Loucy (cell line): ENCODE measurements at regions not wholly inside any gene's neighbourhood (a gene's known extent, or its start where the extent isn't known, plus 50 kb on each side); places are given as distances from the start of the nearest gene placed in this dataset.

Experiments used
- H2AFZ ChIP-seq: fragments of 200-600 bp; sonication (generic); 2 replicates; pipeline ENCODE4 v1.6.0; 2016; ENCODE audit warnings: antibody characterized with exemption, mild to moderate bottlenecking, low read length, moderate library complexity
- H3F3A ChIP-seq: fragments of 200-600 bp; 2 replicates; pipeline ENCODE4 v1.6.0; 2016; ENCODE audit warnings: antibody characterized with exemption, low read depth, mild to moderate bottlenecking
- H3K27me3 ChIP-seq: fragments of 200-600 bp; sonication (generic); 2 replicates; pipeline ENCODE4 v1.6.1; 2014; ENCODE audit warnings: low read length, mild to moderate bottlenecking; ENCODE audit not compliant: insufficient read depth, poor library complexity, severe bottlenecking
- H3K36me3 ChIP-seq: fragments of 200-600 bp; sonication (generic); 2 replicates; pipeline ENCODE4 v1.6.1; 2016; ENCODE audit warnings: low read length; ENCODE audit not compliant: insufficient read depth
- H3K4me1 ChIP-seq: fragments of 200-600 bp; sonication (generic); 2 replicates; pipeline ENCODE4 v1.5.1; 2014; ENCODE audit warnings: low read length, mild to moderate bottlenecking; ENCODE audit not compliant: insufficient read depth, poor library complexity, severe bottlenecking
- H3K4me2 ChIP-seq: fragments of 200-600 bp; sonication (generic); 2 replicates; pipeline ENCODE4 v1.6.0; 2014; ENCODE audit warnings: antibody characterized with exemption, low read length, low read depth, mild to moderate bottlenecking; ENCODE audit not compliant: poor library complexity, severe bottlenecking
- H3K4me3 ChIP-seq: fragments of 200-600 bp; sonication (generic); 2 replicates; pipeline ENCODE4 v1.5.1; 2014; ENCODE audit warnings: low read length, mild to moderate bottlenecking, mixed read lengths; ENCODE audit not compliant: poor library complexity, severe bottlenecking
- H3K79me2 ChIP-seq: fragments of 200-600 bp; sonication (generic); 2 replicates; pipeline ENCODE4 v1.6.1; 2014; ENCODE audit warnings: low read length; ENCODE audit not compliant: insufficient read depth
- H3K9ac ChIP-seq: fragments of 200-600 bp; sonication (generic); 2 replicates; pipeline ENCODE4 v1.6.0; 2014; ENCODE audit warnings: mild to moderate bottlenecking, low read depth, low read length, moderate library complexity; ENCODE audit not compliant: poor library complexity, severe bottlenecking
- H3K9me2 ChIP-seq: fragments of 200-600 bp; sonication (generic); replicated peaks from 2 replicates; pipeline ENCODE4 v1.6.1; 2016; ENCODE audit warnings: low read depth, low read length, mixed read lengths
- H3K9me3 ChIP-seq: fragments of 200-600 bp; sonication (generic); 2 replicates; pipeline ENCODE4 v1.6.1; 2014; ENCODE audit warnings: mild to moderate bottlenecking, antibody characterized with exemption, low read length, low read depth; ENCODE audit not compliant: insufficient read depth
- H4K20me1 ChIP-seq: fragments of 200-600 bp; sonication (generic); 2 replicates; pipeline ENCODE4 v1.6.0; 2014; ENCODE audit warnings: antibody characterized with exemption, low read length, mild to moderate bottlenecking; ENCODE audit not compliant: insufficient read depth, poor library complexity, severe bottlenecking
- EZH2phosphoT487 ChIP-seq: fragments of 200-600 bp; IDR thresholded peaks from 2 replicates; pipeline ENCODE4 v1.6.1; 2018; ENCODE audit warnings: antibody characterized with exemption, mild to moderate bottlenecking, moderate library complexity, borderline replicate concordance
- TF ChIP-seq, protein P1 (sequence below): fragments of 200-600 bp; sonication (generic); conservative IDR thresholded peaks from 2 replicates; pipeline ENCODE4 v1.5.1; 2014; ENCODE audit warnings: mild to moderate bottlenecking, antibody characterized with exemption, low read length

DNA sequence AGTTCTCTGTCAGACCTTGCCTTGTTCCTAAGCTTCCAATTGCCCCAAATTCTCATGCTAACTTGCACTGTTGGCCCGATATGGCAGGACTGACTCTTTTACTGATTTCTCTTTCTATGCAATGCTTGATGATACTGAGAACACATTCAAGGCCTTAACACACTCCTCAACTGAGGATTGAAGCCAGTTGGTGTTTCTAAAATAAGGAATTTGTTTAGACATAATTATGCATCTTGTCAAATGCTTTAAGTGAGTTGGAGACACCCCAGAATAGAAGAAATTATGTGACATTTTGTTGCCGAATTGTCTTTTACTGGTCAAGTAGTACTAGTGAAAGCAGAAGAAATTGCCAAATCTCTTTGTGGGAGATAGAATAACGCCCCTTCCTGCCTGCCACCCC is 60.0 kb upstream of the THSD7B start:
- Histone ChIP-seq H3K9ac (no peak overlapping the region), H3K27me3 (no peaks in the 10 kb centered on the region), H3K79me2 (no peaks in the 10 kb centered on the region), H4K20me1 (no peaks in the 10 kb centered on the region), H3K36me3 (no peaks in the 10 kb centered on the region), H3K4me2 (no peak overlapping the region), H3K4me1 (no peaks in the 10 kb centered on the region), H3K9me3 (no peaks in the 10 kb centered on the region), H3K9me2 (no peaks in the 10 kb centered on the region), H3K4me3 (no peak overlapping the region), H2AFZ (no peak overlapping the region), H3F3A (no peaks in the 10 kb centered on the region)
- TF ChIP-seq, protein P1, sequence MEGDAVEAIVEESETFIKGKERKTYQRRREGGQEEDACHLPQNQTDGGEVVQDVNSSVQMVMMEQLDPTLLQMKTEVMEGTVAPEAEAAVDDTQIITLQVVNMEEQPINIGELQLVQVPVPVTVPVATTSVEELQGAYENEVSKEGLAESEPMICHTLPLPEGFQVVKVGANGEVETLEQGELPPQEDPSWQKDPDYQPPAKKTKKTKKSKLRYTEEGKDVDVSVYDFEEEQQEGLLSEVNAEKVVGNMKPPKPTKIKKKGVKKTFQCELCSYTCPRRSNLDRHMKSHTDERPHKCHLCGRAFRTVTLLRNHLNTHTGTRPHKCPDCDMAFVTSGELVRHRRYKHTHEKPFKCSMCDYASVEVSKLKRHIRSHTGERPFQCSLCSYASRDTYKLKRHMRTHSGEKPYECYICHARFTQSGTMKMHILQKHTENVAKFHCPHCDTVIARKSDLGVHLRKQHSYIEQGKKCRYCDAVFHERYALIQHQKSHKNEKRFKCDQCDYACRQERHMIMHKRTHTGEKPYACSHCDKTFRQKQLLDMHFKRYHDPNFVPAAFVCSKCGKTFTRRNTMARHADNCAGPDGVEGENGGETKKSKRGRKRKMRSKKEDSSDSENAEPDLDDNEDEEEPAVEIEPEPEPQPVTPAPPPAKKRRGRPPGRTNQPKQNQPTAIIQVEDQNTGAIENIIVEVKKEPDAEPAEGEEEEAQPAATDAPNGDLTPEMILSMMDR, result no peak
- no peak for TF ChIP-seq EZH2phosphoT487

DNA sequence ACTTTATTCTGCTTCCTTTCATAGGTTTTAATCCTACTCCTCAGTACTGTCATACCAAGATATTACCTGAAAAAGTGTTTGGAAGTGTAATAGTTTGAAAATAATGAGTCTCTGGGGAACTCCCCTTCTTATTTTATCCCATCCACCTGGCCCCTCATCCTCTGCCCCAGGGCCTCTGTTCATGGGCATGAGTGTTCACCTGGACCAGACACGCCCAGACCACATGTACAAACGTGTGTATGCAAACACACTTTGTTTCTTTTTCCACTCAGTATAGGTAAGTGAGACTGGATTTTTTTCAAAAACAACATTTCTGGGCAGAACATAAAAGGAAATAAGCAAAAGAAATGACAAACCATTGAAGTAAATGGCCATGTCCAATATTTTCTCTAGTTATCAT is 62.1 kb upstream of the THSD7B start:
- H3K4me1 ChIP-seq, result no peaks in the 10 kb centered on the region
- TF ChIP-seq, protein P1, result no peak
- no peak for TF ChIP-seq EZH2phosphoT487
- no peaks in the 10 kb centered on the region for H3K9me2 ChIP-seq

DNA sequence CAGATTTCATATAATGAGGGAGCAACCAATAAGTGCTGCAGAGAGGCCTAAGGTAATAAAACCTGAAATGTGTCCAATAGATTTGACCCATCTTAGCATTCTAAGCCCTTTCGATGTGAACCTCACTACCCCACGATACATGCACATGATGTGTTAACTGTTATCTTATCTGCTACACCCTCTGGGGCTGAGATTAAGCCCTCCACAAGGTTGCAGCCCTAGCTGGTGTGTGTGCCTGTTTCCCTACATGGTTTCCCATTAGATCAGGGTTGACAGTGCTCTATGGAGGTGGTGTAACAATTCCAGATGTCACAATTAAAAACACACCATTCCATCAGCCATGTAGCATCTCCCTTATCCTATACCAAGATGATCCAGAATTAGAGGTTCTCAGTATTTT is 68.9 kb upstream of the THSD7B start:
- H3F3A ChIP-seq, result no peaks in the 10 kb centered on the region
- H3K4me3 ChIP-seq, result no peak overlapping the region
- H3K4me1 ChIP-seq, result no peaks in the 10 kb centered on the region
- TF ChIP-seq, protein P1, result no peak
- no peak for TF ChIP-seq EZH2phosphoT487
- no peaks in the 10 kb centered on the region for H3K9me2 ChIP-seq
- no peak overlapping the region for H2AFZ ChIP-seq
- H3K9ac ChIP-seq, result no peak overlapping the region
- H3K79me2 ChIP-seq, result no peaks in the 10 kb centered on the region
- H3K27me3 ChIP-seq, result no peaks in the 10 kb centered on the region
- no peaks in the 10 kb centered on the region for H3K36me3 ChIP-seq
- peaks cover 4% of the 10 kb centered on the region; the same call in 1 of the 2 replicates for H3K9me3 ChIP-seq
- H3K4me2 ChIP-seq, result no peak overlapping the region
- no peaks in the 10 kb centered on the region for H4K20me1 ChIP-seq

More for the DNA sequence above, 62.1 kb upstream of the THSD7B start:
- no peaks in the 10 kb centered on the region for H3K27me3 ChIP-seq
- H2AFZ ChIP-seq, result no peak overlapping the region
- H3K79me2 ChIP-seq, result no peaks in the 10 kb centered on the region
- H3K9ac ChIP-seq, result no peak overlapping the region
- H3K9me3 ChIP-seq, result peaks cover 4% of the 10 kb centered on the region; the same call in 1 of the 2 replicates
- no peaks in the 10 kb centered on the region for H4K20me1 ChIP-seq
- no peaks in the 10 kb centered on the region for H3F3A ChIP-seq
- no peaks in the 10 kb centered on the region for H3K36me3 ChIP-seq
- H3K4me2 ChIP-seq, result no peak overlapping the region
- no peak overlapping the region for H3K4me3 ChIP-seq
